ENCODE measurements at regions not wholly inside any gene's neighbourhood (a gene's known extent, or its start where the extent isn't known, plus 50 kb on each side); places are given as distances from the start of the nearest gene placed in this dataset.

DNA sequence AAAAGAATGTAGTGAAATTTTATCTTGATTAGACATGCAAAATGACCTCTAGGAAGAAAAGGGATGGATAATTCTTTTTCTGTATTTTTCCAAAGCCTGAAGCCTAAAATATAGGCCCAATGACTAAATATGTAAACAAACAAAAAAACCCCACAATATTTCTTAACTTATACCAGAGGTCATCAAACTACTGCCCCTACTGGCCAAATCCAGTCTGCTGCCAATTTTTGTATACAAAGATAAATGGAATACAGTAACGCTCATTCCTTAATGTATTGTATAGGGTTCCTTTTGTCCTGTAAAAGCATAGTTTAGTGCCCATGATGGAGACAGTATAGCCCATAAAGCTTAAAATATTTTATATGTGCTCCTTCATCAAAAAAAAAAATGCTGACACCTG is 145.7 kb upstream of the ALG10 start:
- TF ChIP-seq, protein P1, sequence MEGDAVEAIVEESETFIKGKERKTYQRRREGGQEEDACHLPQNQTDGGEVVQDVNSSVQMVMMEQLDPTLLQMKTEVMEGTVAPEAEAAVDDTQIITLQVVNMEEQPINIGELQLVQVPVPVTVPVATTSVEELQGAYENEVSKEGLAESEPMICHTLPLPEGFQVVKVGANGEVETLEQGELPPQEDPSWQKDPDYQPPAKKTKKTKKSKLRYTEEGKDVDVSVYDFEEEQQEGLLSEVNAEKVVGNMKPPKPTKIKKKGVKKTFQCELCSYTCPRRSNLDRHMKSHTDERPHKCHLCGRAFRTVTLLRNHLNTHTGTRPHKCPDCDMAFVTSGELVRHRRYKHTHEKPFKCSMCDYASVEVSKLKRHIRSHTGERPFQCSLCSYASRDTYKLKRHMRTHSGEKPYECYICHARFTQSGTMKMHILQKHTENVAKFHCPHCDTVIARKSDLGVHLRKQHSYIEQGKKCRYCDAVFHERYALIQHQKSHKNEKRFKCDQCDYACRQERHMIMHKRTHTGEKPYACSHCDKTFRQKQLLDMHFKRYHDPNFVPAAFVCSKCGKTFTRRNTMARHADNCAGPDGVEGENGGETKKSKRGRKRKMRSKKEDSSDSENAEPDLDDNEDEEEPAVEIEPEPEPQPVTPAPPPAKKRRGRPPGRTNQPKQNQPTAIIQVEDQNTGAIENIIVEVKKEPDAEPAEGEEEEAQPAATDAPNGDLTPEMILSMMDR (IDR thresholded peaks at IDR 0.05; ENCODE audit: low read depth, low read length): no peak
- TF ChIP-seq EZH2phosphoT487 (IDR thresholded peaks at IDR 0.05; ENCODE audit: low read depth): no peak

Data from OCI-LY3 (cell line).